ENCODE measurements at regions not wholly inside any gene's neighbourhood (a gene's known extent, or its start where the extent isn't known, plus 50 kb on each side); places are given as distances from the start of the nearest gene placed in this dataset.

DNA sequence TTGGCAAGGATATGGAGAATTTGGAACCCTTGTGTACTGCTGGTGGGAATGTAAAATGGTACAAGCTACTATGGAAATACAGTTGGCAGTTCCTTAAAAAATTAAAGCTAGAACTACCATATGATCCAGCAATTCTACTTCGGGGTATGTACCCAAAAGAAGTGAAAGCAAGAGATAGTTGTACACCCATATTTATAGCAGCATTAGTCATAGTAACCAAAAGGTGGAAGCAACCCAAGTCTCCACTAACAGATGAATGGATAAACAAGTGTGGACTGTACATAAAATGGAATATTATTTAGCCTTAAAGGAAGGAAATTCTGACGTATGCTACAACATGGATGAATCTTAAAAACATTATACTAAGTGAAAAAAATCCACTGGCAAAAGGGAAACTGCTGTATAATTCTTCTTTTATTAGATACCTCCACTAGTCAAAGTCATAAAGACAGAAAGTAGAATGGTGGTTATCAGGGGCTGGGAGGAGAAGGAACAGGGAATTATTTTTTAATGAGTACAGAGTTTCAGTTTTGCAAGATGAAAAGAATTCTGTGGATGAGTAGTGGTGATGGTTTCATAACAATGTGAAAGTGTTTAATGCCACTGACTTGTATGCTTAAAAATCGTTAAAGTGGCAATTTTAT lies 141.6 kb downstream of the RXFP2 start:
- POLR2A ChIA-PET = no interaction called here
- ATAC-seq (ENCODE audit: low read depth) (no peak), DNase-seq (no peak)
- H3K27ac Mint-ChIP-seq = no peak overlapping the region
- no peak overlapping the region for H3K4me3 Mint-ChIP-seq
- peaks cover 4% of the 10 kb centered on the region for H3K27me3 Mint-ChIP-seq
- H3K9me3 Mint-ChIP-seq = peaks cover 1% of the 10 kb centered on the region
- no peaks in the 10 kb centered on the region for H3K4me1 Mint-ChIP-seq
- H3K36me3 Mint-ChIP-seq = no peaks in the 10 kb centered on the region

DNA sequence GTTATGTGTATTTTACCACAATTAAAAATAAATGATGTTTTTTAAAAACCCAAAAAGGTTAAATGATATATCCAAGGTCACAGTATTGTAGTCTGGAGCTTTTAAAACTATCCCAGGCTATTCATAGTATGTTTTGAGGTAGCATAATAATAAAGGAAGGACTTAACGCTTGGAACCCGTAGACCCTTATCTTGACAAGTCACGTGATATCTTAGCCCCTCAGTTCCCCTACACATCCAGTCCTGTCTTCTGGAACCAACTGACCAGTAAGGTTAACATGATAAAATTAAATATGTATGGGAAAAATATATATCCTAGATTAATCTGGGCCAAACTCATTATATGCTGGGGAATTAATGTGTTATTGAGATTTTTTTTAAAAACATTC lies 142.2 kb downstream of the RXFP2 start:
- Mint-ChIP-seq H3K4me3 (no peak overlapping the region), H3K27me3 (peaks cover 4% of the 10 kb centered on the region), H3K9me3 (peaks cover 1% of the 10 kb centered on the region), H3K27ac (no peak overlapping the region), H3K4me1 (no peaks in the 10 kb centered on the region), H3K36me3 (no peaks in the 10 kb centered on the region)
- no peak for ATAC-seq (ENCODE audit: low read depth)
- POLR2A ChIA-PET = no interaction called here
- DNase-seq = no peak

- POLR2A ChIA-PET = no interaction called here
- Mint-ChIP-seq H3K4me1 (no peaks in the 10 kb centered on the region), H3K27me3 (peaks cover 4% of the 10 kb centered on the region), H3K27ac (no peak overlapping the region), H3K4me3 (no peak overlapping the region), H3K36me3 (no peaks in the 10 kb centered on the region), H3K9me3 (peaks cover under 1% of the 10 kb centered on the region)
- DNase-seq (no peak), ATAC-seq (ENCODE audit: low read depth) (no peak)
Observed at GRCh38 chr13:31882794-31883193, 143.5 kb downstream of the RXFP2 start.

DNA sequence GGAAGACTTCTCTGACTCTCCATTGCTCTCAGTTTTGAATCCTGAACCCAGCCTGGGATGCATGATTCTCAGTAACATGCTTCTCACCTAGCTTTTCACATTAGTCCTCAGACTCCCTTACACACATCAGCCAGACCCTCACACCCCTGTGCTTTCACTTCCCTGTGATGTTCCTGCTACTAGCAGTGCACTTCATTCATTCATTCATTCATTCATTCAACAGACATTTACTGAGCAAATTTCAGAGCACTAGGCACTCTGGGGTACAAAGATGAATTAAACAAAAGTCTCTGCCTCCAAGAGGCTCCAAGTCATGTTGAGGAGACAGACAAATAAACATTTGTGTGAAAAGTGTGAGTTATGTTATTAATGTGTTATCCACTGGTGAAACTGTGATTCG lies 145.2 kb downstream of the RXFP2 start:
- Mint-ChIP-seq H3K27me3 (peaks cover 4% of the 10 kb centered on the region), H3K27ac (no peak overlapping the region), H3K4me3 (no peak overlapping the region), H3K36me3 (no peaks in the 10 kb centered on the region), H3K9me3 (no peaks in the 10 kb centered on the region), H3K4me1 (no peaks in the 10 kb centered on the region)
- DNase-seq = no peak
- POLR2A ChIA-PET = no interaction called here
- no peak for ATAC-seq (ENCODE audit: low read depth)

- H3K36me3 Mint-ChIP-seq = no peaks in the 10 kb centered on the region
- no peak overlapping the region for H3K4me3 Mint-ChIP-seq
- H3K27ac Mint-ChIP-seq = no peak overlapping the region
- H3K27me3 Mint-ChIP-seq = peaks cover 4% of the 10 kb centered on the region
- H3K4me1 Mint-ChIP-seq = no peaks in the 10 kb centered on the region
- POLR2A ChIA-PET = no interaction called here
- H3K9me3 Mint-ChIP-seq = no peaks in the 10 kb centered on the region
- DNase-seq = no peak
- ATAC-seq (ENCODE audit: low read depth) = no peak
Observed at GRCh38 chr13:31885994-31886393, 145.6 kb upstream of the FRY start.

GRCh38 chr13:31887286-31887685 lies 144.3 kb upstream of the FRY start:
- POLR2A ChIA-PET = no interaction called here
- DNase-seq = no peak
- H3K27ac Mint-ChIP-seq = no peak overlapping the region
- no peak overlapping the region for H3K4me3 Mint-ChIP-seq
- no peak for ATAC-seq (ENCODE audit: low read depth)
- H3K4me1 Mint-ChIP-seq = no peaks in the 10 kb centered on the region
- H3K27me3 Mint-ChIP-seq = peaks cover 6% of the 10 kb centered on the region
- no peaks in the 10 kb centered on the region for H3K9me3 Mint-ChIP-seq
- H3K36me3 Mint-ChIP-seq = no peaks in the 10 kb centered on the region

GRCh38 chr13:31890946-31891345 lies 140.6 kb upstream of the FRY start:
- ATAC-seq (ENCODE audit: low read depth) (no peak), DNase-seq (no peak)
- H3K9me3 Mint-ChIP-seq = no peaks in the 10 kb centered on the region
- peaks cover 15% of the 10 kb centered on the region for H3K27me3 Mint-ChIP-seq
- no peak overlapping the region for H3K4me3 Mint-ChIP-seq
- no peaks in the 10 kb centered on the region for H3K4me1 Mint-ChIP-seq
- POLR2A ChIA-PET = no interaction called here
- H3K36me3 Mint-ChIP-seq = no peaks in the 10 kb centered on the region
- no peak overlapping the region for H3K27ac Mint-ChIP-seq

DNA sequence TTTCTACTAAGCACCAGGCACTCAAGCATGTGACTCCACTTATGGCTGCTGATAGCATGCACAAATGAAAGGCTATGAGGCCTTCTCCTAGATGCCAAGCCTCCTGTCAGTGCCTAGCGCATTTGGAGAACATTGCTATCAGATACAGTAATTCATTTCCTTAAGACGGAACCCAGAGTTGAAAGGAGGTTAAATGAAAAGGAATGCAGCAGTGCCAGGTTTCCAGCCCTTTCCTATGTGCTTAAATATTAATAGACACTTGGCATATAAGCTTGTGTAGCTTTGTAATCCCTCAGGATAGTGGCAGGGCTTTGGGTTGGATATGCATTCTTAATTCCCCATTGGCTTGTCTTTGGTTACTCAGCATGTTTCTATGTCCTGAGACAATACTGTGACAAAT lies 140.1 kb upstream of the FRY start:
- H3K9me3 Mint-ChIP-seq = no peaks in the 10 kb centered on the region
- H3K36me3 Mint-ChIP-seq = no peaks in the 10 kb centered on the region
- DNase-seq = no peak
- no peak overlapping the region for H3K4me3 Mint-ChIP-seq
- peaks cover 17% of the 10 kb centered on the region for H3K27me3 Mint-ChIP-seq
- ATAC-seq (ENCODE audit: low read depth) = no peak
- no peak overlapping the region for H3K27ac Mint-ChIP-seq
- no peaks in the 10 kb centered on the region for H3K4me1 Mint-ChIP-seq
- POLR2A ChIA-PET = no interaction called here

- peaks cover 23% of the 10 kb centered on the region for H3K27me3 Mint-ChIP-seq
- ATAC-seq (ENCODE audit: low read depth) (no peak), DNase-seq (no peak)
- peaks cover 6% of the 10 kb centered on the region for H3K4me1 Mint-ChIP-seq
- H3K36me3 Mint-ChIP-seq = no peaks in the 10 kb centered on the region
- no peak overlapping the region for H3K4me3 Mint-ChIP-seq
- POLR2A ChIA-PET = no interaction called here
- no peaks in the 10 kb centered on the region for H3K9me3 Mint-ChIP-seq
- no peak overlapping the region for H3K27ac Mint-ChIP-seq
Observed at GRCh38 chr13:31894931-31895330, 136.6 kb upstream of the FRY start.

DNA sequence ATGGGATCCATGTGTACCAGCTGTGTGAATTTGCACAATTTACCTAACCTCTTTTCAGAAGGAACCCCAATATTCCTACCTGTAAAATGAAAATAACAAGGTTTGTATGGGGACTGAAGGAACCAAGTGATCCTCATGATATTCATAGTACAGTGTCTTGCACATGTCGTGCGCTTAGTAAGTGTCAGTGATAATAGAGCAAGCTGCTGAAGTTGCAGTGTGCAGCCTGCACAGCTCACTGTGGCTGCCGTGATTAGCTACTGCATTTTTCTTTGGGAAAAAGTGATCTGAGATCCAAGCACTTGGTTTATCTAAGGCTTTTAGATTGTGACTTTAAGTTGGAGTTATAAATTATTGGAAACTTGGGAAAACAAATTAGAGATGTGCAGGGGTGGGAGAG lies 135.9 kb upstream of the FRY start:
- ATAC-seq (ENCODE audit: low read depth) (no peak), DNase-seq (no peak)
- POLR2A ChIA-PET = no interaction called here
- H3K27me3 Mint-ChIP-seq = peaks cover 25% of the 10 kb centered on the region
- peaks cover 6% of the 10 kb centered on the region for H3K4me1 Mint-ChIP-seq
- H3K36me3 Mint-ChIP-seq = no peaks in the 10 kb centered on the region
- no peaks in the 10 kb centered on the region for H3K9me3 Mint-ChIP-seq
- H3K27ac Mint-ChIP-seq = no peak overlapping the region
- H3K4me3 Mint-ChIP-seq = no peak overlapping the region

DNA sequence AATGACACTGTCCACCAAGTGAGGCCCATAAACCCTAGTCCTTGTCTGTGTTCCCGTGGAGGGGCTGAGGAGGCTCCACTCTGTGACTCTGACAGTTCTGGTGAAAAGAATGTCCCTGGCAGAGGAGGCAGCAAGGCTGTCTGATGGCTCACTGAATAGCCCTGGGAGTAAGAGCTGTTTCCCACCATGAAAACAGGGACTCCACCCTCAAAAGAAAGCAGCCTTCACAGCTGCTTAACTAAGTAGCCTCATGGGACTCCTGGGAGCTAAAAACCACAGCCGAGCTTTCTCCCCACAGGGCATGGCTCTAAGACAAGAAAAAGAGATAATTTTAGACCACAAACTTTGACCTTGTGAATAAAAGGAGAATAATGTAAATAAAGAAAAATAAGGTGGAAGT lies 135.1 kb upstream of the FRY start:
- H3K36me3 Mint-ChIP-seq = no peaks in the 10 kb centered on the region
- DNase-seq (no peak), ATAC-seq (ENCODE audit: low read depth) (no peak)
- H3K4me3 Mint-ChIP-seq = no peak overlapping the region
- POLR2A ChIA-PET = no interaction called here
- no peak overlapping the region for H3K27ac Mint-ChIP-seq
- H3K9me3 Mint-ChIP-seq = no peaks in the 10 kb centered on the region
- H3K4me1 Mint-ChIP-seq = peaks cover 6% of the 10 kb centered on the region
- peaks cover 30% of the 10 kb centered on the region for H3K27me3 Mint-ChIP-seq

GRCh38 chr13:31898378-31899071 lies 133.0 kb upstream of the FRY start:
- Mint-ChIP-seq H3K36me3 (no peaks in the 10 kb centered on the region), H3K4me3 (peak overlapping the region; percentile 4), H3K27ac (no peak overlapping the region), H3K27me3 (peaks cover 33% of the 10 kb centered on the region), H3K9me3 (peaks cover 2% of the 10 kb centered on the region), H3K4me1 (peaks cover 18% of the 10 kb centered on the region)
- DNase-seq (no peak), ATAC-seq (ENCODE audit: low read depth) (peak; percentile 58)
- POLR2A ChIA-PET = no interaction called here

GRCh38 chr13:31901985-31902384 lies 129.6 kb upstream of the FRY start:
- no peak for ATAC-seq (ENCODE audit: low read depth)
- POLR2A ChIA-PET = no interaction called here

DNA sequence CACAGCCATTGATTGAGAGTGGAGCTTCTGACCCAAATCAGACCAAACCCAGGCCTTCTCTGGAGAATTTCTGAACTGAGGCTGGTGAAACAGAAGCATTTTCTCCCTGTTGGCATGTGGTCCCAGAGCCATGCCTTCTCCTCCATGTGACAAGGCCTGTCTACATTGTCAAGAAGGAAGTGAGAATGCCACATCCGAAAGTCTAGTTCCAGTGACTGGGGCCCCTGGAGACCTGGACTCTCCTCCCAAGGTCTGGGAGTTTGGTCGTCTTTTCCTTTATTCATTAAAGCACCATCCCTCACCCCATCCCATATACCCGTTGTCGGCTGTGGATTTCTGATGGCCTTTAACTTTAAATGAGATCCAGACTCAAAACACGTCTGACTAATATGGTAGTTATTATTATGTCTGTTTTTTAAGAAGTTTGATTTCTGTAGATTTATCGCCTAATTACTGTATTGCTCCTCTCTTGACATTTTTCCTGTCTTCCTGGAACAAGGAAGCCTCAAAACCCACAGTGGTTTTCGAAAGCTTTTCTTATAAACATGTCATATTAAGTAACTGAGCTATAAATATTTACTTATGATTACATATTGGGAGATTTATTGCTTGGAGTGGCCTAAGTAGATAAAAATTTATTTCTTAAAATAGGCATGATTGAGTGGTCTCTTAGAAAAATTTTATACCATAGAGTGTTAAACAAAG lies 128.3 kb upstream of the FRY start:
- H3K36me3 Mint-ChIP-seq = no peaks in the 10 kb centered on the region
- POLR2A ChIA-PET = no interaction called here
- peak overlapping the region; percentile 14 for H3K4me3 Mint-ChIP-seq
- peaks cover 27% of the 10 kb centered on the region for H3K4me1 Mint-ChIP-seq
- DNase-seq (no peak), ATAC-seq (ENCODE audit: low read depth) (no peak)
- H3K27me3 Mint-ChIP-seq = peaks cover 33% of the 10 kb centered on the region
- peaks cover 2% of the 10 kb centered on the region for H3K9me3 Mint-ChIP-seq
- no peak overlapping the region for H3K27ac Mint-ChIP-seq

More at GRCh38 chr13:31901985-31902384, 129.6 kb upstream of the FRY start:
- peaks cover 2% of the 10 kb centered on the region for H3K9me3 Mint-ChIP-seq
- peaks cover 29% of the 10 kb centered on the region for H3K4me1 Mint-ChIP-seq
- DNase-seq = no peak
- peaks cover 29% of the 10 kb centered on the region for H3K27me3 Mint-ChIP-seq
- H3K27ac Mint-ChIP-seq = no peak overlapping the region
- H3K4me3 Mint-ChIP-seq = no peak overlapping the region
- H3K36me3 Mint-ChIP-seq = no peaks in the 10 kb centered on the region

All from activated naive CD8-positive, alpha-beta T cell treated with anti-CD3 and anti-CD28 coated beads, Interleukin-2, amount 10 ng/mL, durations not matched to agents 7 days and 5 days (primary cell).